HG03442 (cell line): ENCODE measurements at regions not wholly inside any gene's neighbourhood (a gene's known extent, or its start where the extent isn't known, plus 50 kb on each side); places are given as distances from the start of the nearest gene placed in this dataset.

ENCODE experiments used
- ATAC-seq: cut with Tn5 transposase; IDR thresholded peaks from one replicate; pipeline ENCODE4 v1.9.1; 2021; ENCODE audit warnings: mild to moderate bottlenecking, moderate library complexity; ENCODE audit not compliant: unreplicated experiment

DNA sequence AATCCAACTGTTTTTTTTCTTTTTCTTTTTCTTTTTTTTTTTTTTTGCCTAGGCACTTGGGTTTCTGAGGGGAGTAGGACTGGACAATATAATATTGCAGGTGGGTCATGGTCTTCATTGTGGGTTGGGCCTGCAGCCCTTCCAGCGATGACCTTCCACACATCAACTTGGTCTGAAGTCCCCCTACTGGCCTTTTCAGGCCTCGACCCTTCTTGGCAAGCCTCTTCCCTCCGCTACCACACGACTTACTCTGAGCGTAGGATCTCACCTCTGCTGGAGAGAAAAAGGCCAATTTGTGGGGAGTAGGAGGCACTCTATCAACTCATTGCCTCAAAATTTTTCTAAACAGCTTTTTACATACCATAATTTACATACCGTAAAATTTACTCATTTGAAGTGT is 51.1 kb upstream of the GRIK3 start:
- no peak for ATAC-seq

DNA sequence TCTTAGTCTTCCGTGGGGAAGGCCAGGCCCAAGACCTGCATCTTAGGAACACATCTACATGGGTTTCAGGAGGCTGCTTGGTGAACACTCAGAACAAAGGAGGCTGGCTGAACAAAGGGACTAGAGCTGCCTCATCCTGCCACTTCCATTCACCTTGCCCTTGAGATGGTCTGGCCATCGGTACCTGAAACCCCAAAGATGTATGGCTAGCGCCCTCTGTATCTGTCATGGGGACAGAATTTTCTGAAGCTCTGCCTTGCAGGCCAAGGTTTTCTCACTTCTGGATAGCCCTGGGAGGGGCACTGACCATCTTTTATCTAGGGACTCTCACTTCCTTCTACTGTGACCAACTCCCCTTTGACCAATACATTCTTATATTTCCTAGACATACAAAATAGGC is 55.4 kb upstream of the GRIK3 start:
- ATAC-seq, result no peak

- no peak for ATAC-seq
These were observed 56.4 kb upstream of the GRIK3 start for GRCh38 chr1:37090671-37091070.

- no peak for ATAC-seq
These were observed 58.6 kb upstream of the GRIK3 start for GRCh38 chr1:37092937-37093336.

- ATAC-seq, result no peak
These were observed 60.0 kb upstream of the GRIK3 start for GRCh38 chr1:37094302-37094701.

GRCh38 chr1:37096523-37096922 is 62.2 kb upstream of the GRIK3 start:
- ATAC-seq, result no peak

DNA sequence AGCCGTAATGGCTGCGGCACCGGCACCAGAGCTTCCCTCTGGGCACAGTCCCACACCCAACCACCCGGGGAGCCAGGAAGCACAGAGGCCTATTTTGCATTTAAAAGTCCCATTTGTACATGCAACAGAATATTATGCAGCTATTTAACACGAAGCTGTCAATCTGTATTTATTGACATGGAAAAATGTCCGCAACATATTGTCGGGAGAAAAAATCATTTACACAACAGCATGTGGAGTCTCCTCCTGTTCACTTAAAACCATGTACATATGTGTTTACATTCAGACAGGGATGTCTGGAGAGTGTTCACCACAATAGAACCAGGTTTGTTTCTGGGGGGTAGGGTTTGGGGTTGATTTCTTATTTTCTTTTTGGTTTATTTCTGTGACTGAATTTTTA is 63.4 kb upstream of the GRIK3 start:
- no peak for ATAC-seq

- no peak for ATAC-seq
These were observed 63.9 kb upstream of the GRIK3 start for GRCh38 chr1:37098237-37098636.

DNA sequence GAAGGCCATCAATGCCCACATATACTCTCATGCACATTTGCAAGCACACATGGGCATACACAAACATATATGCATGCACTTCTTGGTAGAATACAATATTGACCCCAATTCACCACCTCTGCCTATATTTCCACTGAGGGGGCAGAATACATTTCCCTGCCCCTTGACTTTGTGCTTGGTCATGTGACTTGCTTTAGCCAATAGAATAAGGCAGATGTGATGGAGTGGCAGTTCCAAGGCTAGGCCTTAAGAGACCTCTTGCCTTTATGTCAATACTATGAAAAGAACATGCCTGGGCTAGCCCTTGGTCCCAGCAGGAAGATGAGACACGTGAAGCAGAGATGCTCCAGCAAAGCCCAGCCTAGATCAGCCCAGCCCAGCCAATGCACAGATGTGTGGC is 66.0 kb upstream of the GRIK3 start:
- no peak for ATAC-seq

GRCh38 chr1:37102656-37103382 is 68.5 kb upstream of the GRIK3 start:
- ATAC-seq, result no peak

GRCh38 chr1:37105911-37106310 is 71.6 kb upstream of the GRIK3 start:
- ATAC-seq, result no peak

DNA sequence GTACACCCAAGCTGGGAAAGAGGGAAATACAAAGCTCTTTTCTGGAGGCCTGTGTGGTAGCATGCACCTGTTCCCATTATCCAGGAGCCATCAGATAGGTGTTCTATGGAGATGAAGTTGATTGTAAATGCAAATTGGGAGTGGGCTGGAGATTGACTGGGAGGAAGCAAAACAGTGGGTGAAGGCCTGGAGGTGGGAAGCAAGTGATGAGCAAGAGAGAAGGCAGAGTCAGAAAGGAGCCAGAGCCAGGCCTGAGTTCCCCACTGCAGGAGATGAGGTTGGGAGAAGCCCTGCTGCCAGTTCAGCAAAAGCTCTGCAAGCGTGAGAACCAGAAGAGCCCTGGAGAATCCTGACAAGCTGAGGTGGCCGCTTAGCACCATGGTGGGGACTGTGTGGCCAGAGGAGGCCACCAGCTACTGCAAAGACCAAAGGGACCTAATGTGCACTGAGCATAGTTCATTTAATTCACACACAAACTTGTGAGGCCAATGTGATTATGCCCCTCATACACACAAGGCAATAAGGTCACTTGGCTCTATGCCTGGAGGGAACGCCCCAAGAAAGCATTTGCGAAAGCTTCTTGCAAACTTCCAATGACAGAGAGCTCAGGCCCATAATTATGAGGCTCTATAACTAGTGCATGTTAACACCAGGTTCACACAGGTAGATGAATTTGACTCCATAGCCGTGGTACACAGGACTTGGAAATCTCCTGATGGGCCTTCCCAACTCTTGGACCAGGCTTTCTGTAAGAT is 73.0 kb upstream of the GRIK3 start:
- ATAC-seq, result no peak

- ATAC-seq, result no peak
These were observed 74.4 kb upstream of the GRIK3 start for GRCh38 chr1:37108596-37109188.

DNA sequence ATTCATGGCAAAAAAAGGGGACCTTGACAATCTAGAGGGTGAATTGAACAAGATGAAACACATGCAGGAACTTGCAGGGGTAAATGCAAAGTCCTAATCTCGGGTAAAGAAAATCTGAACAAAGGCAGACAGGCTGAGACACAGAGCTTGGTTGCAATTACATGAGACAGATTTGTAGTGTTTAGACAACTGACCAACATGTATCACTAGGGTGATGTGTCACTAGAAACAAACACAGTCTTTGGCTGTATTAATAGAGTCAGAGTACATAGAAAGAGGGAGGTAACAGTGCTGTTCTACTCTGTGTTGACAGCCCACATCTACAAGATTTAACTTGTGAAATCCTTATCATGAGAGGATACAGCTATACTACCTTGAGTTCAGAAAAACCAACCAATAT is 78.1 kb upstream of the GRIK3 start:
- ATAC-seq, result no peak

DNA sequence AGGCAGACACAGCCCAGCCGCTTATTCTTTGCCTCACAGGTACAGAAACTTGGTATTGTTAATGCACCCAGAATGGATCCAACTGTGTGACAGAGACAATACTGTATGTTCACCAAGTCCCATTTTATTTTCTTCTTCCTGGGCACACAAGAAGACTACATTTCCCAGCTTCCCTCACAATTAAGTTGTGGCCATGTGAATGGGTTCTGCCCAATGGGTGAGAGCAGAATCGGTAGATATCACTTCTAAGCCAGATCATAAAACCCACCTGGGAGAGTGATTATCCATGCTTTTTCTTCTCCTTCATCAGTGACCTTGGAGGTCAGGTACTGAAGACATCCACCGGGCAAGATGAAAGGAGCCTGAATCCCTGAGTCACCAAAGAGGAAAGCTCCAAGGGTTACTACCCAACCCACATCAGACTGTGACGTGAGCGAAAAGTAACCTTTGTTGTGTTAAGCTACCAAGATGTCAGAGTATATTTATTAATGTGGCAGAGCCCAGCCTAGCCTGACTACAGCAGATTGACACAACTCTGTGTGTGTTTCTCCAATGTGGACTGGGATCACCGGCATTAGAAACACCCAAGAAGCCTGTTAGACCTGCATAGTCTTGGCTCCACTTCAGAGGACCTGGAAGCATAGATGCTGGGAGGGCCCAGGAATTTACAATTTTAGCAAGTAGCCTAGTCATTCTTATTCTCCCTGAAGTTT is 79.1 kb upstream of the GRIK3 start:
- no peak for ATAC-seq

- no peak for ATAC-seq
These were observed 84.5 kb upstream of the GRIK3 start for GRCh38 chr1:37118790-37119189.

GRCh38 chr1:37120279-37120678 is 86.0 kb upstream of the GRIK3 start:
- ATAC-seq, result no peak

DNA sequence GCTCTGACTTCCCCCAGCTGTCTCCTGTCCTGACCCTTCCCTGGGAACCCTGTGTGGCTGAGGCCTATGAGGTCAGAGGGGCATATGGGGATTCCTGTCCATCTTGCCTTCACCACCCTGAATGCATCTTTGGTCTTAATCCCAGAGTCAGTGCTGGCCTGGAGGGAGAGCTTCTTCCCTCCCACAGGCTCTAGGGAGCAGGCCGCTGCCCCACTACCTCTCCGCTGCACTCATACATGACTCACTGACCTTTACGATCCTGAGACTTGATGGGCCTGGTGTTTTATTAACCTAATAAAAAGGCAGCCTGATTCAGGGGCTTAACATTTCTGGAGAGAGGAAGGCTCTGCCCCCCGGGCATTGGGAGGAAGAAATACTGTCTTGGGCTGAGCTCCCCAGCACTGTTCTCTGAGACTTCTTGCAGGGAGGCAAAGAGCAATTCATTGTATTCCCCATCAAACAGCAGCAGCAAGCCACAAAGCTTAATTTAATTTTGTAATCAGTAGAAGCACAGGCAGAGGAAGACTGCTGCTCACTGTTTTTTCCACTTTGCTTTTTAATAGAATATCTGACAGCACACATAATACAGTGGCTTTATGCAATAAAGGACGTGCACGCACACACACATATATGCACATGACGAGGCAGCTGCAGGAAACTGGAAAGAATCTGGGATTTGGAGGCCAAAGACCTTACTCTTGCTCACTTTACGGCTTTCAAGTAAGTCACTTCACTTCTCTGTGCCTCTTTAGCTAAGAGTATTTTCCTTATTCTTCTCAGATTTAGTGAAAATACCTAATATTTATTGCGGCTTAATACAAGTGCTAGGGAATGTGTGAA is 89.2 kb upstream of the GRIK3 start:
- ATAC-seq, result no peak

GRCh38 chr1:37124501-37124900 is 90.2 kb upstream of the GRIK3 start:
- ATAC-seq, result no peak

- ATAC-seq, result no peak
These were observed 91.0 kb upstream of the GRIK3 start for GRCh38 chr1:37125295-37125694.
